ENCODE measurements at regions not wholly inside any gene's neighbourhood (a gene's known extent, or its start where the extent isn't known, plus 50 kb on each side); places are given as distances from the start of the nearest gene placed in this dataset.

DNA sequence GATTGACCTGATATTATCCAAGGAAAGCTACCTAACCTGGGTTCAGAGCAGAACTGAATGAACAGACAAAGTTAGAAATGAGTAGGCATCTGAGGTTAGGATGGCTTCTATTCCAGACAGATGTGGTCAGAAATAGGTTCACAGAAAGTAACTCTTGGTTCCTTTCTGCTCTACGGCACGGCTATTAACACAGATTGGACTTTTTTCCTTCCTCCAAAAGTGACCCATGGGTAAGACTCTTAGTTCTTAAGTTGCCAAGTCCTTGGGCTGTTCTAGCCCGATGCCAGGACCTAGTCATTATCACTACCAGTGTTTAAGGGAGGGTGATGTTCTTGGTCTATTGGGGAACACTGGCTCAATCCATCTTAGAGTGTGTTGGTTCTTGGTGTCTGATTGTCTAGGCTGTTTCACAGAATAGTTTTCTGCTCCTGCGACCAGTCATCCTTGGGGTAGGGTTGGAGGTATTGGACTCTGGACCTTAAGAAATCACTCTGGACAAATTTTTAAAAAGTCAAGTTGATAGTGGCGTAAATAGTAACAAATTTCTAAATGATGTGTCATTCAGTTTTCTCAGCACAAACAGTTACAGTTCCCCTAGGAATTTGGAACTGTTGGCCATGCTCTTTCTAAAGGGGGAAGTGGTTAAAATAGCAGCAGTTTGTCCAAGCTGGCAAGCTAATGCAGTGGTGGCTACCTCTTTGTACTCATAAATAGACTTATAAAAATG lies 60.1 kb upstream of the MYCBP2 start:
- H3K4me3 ChIP-seq = no peak overlapping the region
- peaks cover 4% of the 10 kb centered on the region; the same call in 2 of the 3 replicates for H3K36me3 Mint-ChIP-seq (ENCODE audit: low read depth)
- DNase-seq (ENCODE audit: low spot score) = no peak
- no peak overlapping the region for H2AFZ ChIP-seq
- H3F3A ChIP-seq (replicated peaks; ENCODE audit: low read depth) = no peaks in the 10 kb centered on the region
- no peaks in the 10 kb centered on the region for H3K27me3 ChIP-seq (ENCODE audit: insufficient read depth)
- no peak overlapping the region for H3K4me3 Mint-ChIP-seq
- H3K4me2 ChIP-seq = no peak overlapping the region
- H3K4me1 Mint-ChIP-seq = peaks cover 26% of the 10 kb centered on the region
- no peaks in the 10 kb centered on the region for H3K9me2 ChIP-seq (ENCODE audit: insufficient read depth)
- H4K20me1 ChIP-seq (replicated peaks; ENCODE audit: insufficient read depth) = no peaks in the 10 kb centered on the region
- H3K4me1 ChIP-seq (ENCODE audit: insufficient read depth) = peaks cover 16% of the 10 kb centered on the region
- no peak overlapping the region for H3K27ac Mint-ChIP-seq
- ATAC-seq = no peak
- H3K79me2 ChIP-seq (replicated peaks; ENCODE audit: insufficient read depth) = no peaks in the 10 kb centered on the region
- H3K9me3 Mint-ChIP-seq = no peaks in the 10 kb centered on the region; the same call in 2 of the 3 replicates
- H3K27ac ChIP-seq (ENCODE audit: low read depth) = no peak overlapping the region
- no peak for TF ChIP-seq EZH2phosphoT487 (IDR thresholded peaks at IDR 0.05; ENCODE audit: unreplicated experiment)
- no peak for TF ChIP-seq JUNB (IDR thresholded peaks at IDR 0.05; ENCODE audit: unreplicated experiment)
- no peak for TF ChIP-seq STAT1 (IDR thresholded peaks at IDR 0.05; ENCODE audit: unreplicated experiment)
- TF ChIP-seq, protein P1, sequence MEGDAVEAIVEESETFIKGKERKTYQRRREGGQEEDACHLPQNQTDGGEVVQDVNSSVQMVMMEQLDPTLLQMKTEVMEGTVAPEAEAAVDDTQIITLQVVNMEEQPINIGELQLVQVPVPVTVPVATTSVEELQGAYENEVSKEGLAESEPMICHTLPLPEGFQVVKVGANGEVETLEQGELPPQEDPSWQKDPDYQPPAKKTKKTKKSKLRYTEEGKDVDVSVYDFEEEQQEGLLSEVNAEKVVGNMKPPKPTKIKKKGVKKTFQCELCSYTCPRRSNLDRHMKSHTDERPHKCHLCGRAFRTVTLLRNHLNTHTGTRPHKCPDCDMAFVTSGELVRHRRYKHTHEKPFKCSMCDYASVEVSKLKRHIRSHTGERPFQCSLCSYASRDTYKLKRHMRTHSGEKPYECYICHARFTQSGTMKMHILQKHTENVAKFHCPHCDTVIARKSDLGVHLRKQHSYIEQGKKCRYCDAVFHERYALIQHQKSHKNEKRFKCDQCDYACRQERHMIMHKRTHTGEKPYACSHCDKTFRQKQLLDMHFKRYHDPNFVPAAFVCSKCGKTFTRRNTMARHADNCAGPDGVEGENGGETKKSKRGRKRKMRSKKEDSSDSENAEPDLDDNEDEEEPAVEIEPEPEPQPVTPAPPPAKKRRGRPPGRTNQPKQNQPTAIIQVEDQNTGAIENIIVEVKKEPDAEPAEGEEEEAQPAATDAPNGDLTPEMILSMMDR (conservative IDR thresholded peaks at IDR 0.05; ENCODE audit: low read depth in 2 of 2) = no peak
- TF ChIP-seq NANOG (IDR thresholded peaks at IDR 0.05; ENCODE audit: borderline replicate concordance) = no peak
- TF ChIP-seq EZH2 (IDR thresholded peaks at IDR 0.05; ENCODE audit: low read depth, unreplicated experiment) = no peak
- no peak for TF ChIP-seq ZNF331 (CRISPR knock-in tag; IDR thresholded peaks at IDR 0.05; ENCODE audit: low read depth)
- TF ChIP-seq, protein P2, sequence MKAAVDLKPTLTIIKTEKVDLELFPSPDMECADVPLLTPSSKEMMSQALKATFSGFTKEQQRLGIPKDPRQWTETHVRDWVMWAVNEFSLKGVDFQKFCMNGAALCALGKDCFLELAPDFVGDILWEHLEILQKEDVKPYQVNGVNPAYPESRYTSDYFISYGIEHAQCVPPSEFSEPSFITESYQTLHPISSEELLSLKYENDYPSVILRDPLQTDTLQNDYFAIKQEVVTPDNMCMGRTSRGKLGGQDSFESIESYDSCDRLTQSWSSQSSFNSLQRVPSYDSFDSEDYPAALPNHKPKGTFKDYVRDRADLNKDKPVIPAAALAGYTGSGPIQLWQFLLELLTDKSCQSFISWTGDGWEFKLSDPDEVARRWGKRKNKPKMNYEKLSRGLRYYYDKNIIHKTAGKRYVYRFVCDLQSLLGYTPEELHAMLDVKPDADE (IDR thresholded peaks at IDR 0.05) = no peak
- TF ChIP-seq ZNF114 (CRISPR knock-in tag; IDR thresholded peaks at IDR 0.05) = no peak
- TF ChIP-seq, protein P3, sequence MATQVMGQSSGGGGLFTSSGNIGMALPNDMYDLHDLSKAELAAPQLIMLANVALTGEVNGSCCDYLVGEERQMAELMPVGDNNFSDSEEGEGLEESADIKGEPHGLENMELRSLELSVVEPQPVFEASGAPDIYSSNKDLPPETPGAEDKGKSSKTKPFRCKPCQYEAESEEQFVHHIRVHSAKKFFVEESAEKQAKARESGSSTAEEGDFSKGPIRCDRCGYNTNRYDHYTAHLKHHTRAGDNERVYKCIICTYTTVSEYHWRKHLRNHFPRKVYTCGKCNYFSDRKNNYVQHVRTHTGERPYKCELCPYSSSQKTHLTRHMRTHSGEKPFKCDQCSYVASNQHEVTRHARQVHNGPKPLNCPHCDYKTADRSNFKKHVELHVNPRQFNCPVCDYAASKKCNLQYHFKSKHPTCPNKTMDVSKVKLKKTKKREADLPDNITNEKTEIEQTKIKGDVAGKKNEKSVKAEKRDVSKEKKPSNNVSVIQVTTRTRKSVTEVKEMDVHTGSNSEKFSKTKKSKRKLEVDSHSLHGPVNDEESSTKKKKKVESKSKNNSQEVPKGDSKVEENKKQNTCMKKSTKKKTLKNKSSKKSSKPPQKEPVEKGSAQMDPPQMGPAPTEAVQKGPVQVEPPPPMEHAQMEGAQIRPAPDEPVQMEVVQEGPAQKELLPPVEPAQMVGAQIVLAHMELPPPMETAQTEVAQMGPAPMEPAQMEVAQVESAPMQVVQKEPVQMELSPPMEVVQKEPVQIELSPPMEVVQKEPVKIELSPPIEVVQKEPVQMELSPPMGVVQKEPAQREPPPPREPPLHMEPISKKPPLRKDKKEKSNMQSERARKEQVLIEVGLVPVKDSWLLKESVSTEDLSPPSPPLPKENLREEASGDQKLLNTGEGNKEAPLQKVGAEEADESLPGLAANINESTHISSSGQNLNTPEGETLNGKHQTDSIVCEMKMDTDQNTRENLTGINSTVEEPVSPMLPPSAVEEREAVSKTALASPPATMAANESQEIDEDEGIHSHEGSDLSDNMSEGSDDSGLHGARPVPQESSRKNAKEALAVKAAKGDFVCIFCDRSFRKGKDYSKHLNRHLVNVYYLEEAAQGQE (IDR thresholded peaks at IDR 0.05; ENCODE audit: unreplicated experiment) = no peak
- no peak for TF ChIP-seq CREB1 (CRISPR knock-in tag; IDR thresholded peaks at IDR 0.05; ENCODE audit: low read depth)
- no peak for TF ChIP-seq POLR2AphosphoS5 (IDR thresholded peaks at IDR 0.05; ENCODE audit: low read depth)
- TF ChIP-seq, protein P4, sequence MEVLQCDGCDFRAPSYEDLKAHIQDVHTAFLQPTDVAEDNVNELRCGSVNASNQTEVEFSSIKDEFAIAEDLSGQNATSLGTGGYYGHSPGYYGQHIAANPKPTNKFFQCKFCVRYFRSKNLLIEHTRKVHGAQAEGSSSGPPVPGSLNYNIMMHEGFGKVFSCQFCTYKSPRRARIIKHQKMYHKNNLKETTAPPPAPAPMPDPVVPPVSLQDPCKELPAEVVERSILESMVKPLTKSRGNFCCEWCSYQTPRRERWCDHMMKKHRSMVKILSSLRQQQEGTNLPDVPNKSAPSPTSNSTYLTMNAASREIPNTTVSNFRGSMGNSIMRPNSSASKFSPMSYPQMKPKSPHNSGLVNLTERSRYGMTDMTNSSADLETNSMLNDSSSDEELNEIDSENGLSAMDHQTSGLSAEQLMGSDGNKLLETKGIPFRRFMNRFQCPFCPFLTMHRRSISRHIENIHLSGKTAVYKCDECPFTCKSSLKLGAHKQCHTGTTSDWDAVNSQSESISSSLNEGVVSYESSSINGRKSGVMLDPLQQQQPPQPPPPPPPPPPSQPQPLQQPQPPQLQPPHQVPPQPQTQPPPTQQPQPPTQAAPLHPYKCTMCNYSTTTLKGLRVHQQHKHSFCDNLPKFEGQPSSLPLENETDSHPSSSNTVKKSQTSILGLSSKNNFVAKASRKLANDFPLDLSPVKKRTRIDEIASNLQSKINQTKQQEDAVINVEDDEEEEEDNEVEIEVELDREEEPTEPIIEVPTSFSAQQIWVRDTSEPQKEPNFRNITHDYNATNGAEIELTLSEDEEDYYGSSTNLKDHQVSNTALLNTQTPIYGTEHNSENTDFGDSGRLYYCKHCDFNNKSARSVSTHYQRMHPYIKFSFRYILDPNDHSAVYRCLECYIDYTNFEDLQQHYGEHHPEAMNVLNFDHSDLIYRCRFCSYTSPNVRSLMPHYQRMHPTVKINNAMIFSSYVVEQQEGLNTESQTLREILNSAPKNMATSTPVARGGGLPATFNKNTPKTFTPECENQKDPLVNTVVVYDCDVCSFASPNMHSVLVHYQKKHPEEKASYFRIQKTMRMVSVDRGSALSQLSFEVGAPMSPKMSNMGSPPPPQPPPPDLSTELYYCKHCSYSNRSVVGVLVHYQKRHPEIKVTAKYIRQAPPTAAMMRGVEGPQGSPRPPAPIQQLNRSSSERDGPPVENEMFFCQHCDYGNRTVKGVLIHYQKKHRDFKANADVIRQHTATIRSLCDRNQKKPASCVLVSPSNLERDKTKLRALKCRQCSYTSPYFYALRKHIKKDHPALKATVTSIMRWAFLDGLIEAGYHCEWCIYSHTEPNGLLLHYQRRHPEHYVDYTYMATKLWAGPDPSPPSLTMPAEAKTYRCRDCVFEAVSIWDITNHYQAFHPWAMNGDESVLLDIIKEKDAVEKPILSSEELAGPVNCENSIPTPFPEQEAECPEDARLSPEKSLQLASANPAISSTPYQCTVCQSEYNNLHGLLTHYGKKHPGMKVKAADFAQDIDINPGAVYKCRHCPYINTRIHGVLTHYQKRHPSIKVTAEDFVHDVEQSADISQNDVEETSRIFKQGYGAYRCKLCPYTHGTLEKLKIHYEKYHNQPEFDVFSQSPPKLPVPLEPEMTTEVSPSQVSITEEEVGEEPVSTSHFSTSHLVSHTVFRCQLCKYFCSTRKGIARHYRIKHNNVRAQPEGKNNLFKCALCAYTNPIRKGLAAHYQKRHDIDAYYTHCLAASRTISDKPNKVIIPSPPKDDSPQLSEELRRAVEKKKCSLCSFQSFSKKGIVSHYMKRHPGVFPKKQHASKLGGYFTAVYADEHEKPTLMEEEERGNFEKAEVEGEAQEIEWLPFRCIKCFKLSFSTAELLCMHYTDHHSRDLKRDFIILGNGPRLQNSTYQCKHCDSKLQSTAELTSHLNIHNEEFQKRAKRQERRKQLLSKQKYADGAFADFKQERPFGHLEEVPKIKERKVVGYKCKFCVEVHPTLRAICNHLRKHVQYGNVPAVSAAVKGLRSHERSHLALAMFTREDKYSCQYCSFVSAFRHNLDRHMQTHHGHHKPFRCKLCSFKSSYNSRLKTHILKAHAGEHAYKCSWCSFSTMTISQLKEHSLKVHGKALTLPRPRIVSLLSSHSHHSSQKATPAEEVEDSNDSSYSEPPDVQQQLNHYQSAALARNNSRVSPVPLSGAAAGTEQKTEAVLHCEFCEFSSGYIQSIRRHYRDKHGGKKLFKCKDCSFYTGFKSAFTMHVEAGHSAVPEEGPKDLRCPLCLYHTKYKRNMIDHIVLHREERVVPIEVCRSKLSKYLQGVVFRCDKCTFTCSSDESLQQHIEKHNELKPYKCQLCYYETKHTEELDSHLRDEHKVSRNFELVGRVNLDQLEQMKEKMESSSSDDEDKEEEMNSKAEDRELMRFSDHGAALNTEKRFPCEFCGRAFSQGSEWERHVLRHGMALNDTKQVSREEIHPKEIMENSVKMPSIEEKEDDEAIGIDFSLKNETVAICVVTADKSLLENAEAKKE (CRISPR knock-in tag; IDR thresholded peaks at IDR 0.05) = no peak
- H3K36me3 ChIP-seq (ENCODE audit: insufficient read depth) = no peaks in the 10 kb centered on the region
- no peaks in the 10 kb centered on the region for H3K27me3 Mint-ChIP-seq (ENCODE audit: insufficient read depth, low read depth, poor library complexity)
